Activated T-helper 9 cell treated with anti-CD3 and anti-CD28 coated beads, Interleukin-2, amount 50 U/mL, for 16 hours (primary cell): ENCODE measurements at regions not wholly inside any gene's neighbourhood (a gene's known extent, or its start where the extent isn't known, plus 50 kb on each side); places are given as distances from the start of the nearest gene placed in this dataset.
"Not testable (repeated sequence)": the region's sequence is repeated elsewhere in the genome, so short reads cannot be mapped to it uniquely, and the experiment has no call there.

Experiments used
- DNase-seq: peaks from one replicate; pipeline ENCODE4 v3.0.0-alpha.2; 2020; ENCODE audit warnings: low read depth

GRCh38 chr6:27190126-27190525 lies 57.4 kb upstream of the PRSS16 start:
- DNase-seq = no peak

DNA sequence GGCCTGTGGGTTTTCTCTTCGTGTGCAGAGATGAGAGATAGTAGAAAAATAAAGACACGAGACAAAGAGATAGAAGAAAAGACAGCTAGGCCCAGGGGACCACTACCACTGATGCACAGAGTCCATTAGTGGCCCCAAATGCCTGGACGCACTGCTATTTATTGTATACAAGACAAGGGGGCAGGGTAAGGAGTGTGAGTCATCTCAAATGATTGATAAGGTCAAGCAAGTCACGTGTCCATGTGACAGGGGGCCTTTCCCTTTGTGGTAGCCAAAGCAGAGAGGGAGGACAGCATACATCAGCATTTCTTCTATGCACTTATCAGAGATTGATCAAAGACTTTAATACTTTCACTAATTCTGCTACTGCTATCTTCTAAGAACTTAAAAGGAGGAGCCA lies 53.0 kb upstream of the PRSS16 start:
- not testable (repeated sequence) for DNase-seq

GRCh38 chr6:27195547-27195946 lies 52.0 kb upstream of the PRSS16 start:
- DNase-seq = not testable (repeated sequence)
